A673 (cell line): ENCODE measurements at regions not wholly inside any gene's neighbourhood (a gene's known extent, or its start where the extent isn't known, plus 50 kb on each side); places are given as distances from the start of the nearest gene placed in this dataset.

Experiments used
- EZH2 ChIP-seq: fragments of 200-600 bp; sonication (generic); IDR thresholded peaks from 2 replicates; pipeline ENCODE4 v1.6.1; 2017; ENCODE audit warnings: borderline replicate concordance, low read depth, mild to moderate bottlenecking, mixed read lengths, antibody characterized with exemption, low read length; ENCODE audit not compliant: poor library complexity, severe bottlenecking
- TF ChIP-seq, protein P1 (sequence below): fragments of 300-800, 200-600 bp; sonication (generic); conservative IDR thresholded peaks from 2 replicates; pipeline ENCODE4 v1.5.1; 2017; ENCODE audit warnings: low read depth, mild to moderate bottlenecking, antibody characterized with exemption, low read length, moderate library complexity, mixed read lengths

DNA sequence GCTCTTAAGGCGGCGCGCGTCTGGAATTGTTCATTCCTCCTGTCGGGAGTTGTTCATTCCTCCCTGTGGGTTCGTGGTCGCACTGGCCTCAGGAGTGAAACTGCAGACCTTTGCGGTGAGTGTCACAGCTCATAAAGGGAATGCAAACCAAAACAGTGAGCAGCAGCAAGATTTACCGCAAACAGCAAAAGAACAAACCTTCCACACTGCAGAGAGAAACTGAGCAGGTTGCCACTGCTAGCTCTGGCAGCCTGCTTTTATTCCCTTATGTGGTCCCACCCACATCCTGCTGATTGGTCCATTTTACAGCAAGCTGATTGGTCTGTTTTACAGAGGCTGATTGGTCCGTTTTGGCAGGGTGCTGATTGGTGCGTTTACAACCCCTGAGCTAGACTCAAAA is 1365.3 kb upstream of the WWC1 start:
- TF ChIP-seq, protein P1, sequence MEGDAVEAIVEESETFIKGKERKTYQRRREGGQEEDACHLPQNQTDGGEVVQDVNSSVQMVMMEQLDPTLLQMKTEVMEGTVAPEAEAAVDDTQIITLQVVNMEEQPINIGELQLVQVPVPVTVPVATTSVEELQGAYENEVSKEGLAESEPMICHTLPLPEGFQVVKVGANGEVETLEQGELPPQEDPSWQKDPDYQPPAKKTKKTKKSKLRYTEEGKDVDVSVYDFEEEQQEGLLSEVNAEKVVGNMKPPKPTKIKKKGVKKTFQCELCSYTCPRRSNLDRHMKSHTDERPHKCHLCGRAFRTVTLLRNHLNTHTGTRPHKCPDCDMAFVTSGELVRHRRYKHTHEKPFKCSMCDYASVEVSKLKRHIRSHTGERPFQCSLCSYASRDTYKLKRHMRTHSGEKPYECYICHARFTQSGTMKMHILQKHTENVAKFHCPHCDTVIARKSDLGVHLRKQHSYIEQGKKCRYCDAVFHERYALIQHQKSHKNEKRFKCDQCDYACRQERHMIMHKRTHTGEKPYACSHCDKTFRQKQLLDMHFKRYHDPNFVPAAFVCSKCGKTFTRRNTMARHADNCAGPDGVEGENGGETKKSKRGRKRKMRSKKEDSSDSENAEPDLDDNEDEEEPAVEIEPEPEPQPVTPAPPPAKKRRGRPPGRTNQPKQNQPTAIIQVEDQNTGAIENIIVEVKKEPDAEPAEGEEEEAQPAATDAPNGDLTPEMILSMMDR: no peak
- no peak for TF ChIP-seq EZH2
